Esophagus muscularis mucosa (tissue), 4 donors: ENCODE measurements at regions not wholly inside any gene's neighbourhood (a gene's known extent, or its start where the extent isn't known, plus 50 kb on each side); places are given as distances from the start of the nearest gene placed in this dataset.

Experiments
- EP300 ChIP-seq: sonication (generic); formaldehyde crosslinking; IDR thresholded peaks from one replicate; pipeline ENCODE4 v1.6.1; 2017; ENCODE audit warnings: antibody characterized with exemption
- POLR2A ChIP-seq: fragments of 450-650 bp; IDR thresholded peaks from one replicate; pipeline ENCODE4 v1.6.1; 2017; ENCODE audit warnings: antibody characterized with exemption, moderate library complexity, mild to moderate bottlenecking, low read depth
- POLR2AphosphoS5 ChIP-seq, 2 donors: sonication (generic); formaldehyde crosslinking; IDR thresholded peaks; one replicate each; pipeline ENCODE4 v1.6.1; 2017; ENCODE audit warnings: antibody characterized with exemption in 2 of 2
- TF ChIP-seq, protein P1 (sequence below), 3 experiments: fragments of 200-600 bp in 2 of 3; fragments of 450-650 bp in 1 of 3; sonication (generic) in 2 of 3; IDR thresholded peaks; one replicate each; pipeline ENCODE4 v1.5.1; 2017 to 2019; ENCODE audit warnings: antibody characterized with exemption in 3 of 3, mild to moderate bottlenecking in 2 of 3, moderate library complexity in 1 of 3

- TF ChIP-seq POLR2A (no peak), POLR2AphosphoS5 (IDR thresholded peaks at IDR 0.05) (no peak), EP300 (no peak)
- TF ChIP-seq, protein P1, sequence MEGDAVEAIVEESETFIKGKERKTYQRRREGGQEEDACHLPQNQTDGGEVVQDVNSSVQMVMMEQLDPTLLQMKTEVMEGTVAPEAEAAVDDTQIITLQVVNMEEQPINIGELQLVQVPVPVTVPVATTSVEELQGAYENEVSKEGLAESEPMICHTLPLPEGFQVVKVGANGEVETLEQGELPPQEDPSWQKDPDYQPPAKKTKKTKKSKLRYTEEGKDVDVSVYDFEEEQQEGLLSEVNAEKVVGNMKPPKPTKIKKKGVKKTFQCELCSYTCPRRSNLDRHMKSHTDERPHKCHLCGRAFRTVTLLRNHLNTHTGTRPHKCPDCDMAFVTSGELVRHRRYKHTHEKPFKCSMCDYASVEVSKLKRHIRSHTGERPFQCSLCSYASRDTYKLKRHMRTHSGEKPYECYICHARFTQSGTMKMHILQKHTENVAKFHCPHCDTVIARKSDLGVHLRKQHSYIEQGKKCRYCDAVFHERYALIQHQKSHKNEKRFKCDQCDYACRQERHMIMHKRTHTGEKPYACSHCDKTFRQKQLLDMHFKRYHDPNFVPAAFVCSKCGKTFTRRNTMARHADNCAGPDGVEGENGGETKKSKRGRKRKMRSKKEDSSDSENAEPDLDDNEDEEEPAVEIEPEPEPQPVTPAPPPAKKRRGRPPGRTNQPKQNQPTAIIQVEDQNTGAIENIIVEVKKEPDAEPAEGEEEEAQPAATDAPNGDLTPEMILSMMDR (IDR thresholded peaks at IDR 0.05): no peak
Measured at GRCh38 chr2:41320491-41320890, 727.3 kb upstream of the PKDCC start.
